Ishikawa (cell line): ENCODE measurements at regions not wholly inside any gene's neighbourhood (a gene's known extent, or its start where the extent isn't known, plus 50 kb on each side); places are given as distances from the start of the nearest gene placed in this dataset.

Source experiments
- CEBPB ChIP-seq: IDR thresholded peaks from 2 replicates; pipeline ENCODE4 v1.6.1; 2012
- CREB1 ChIP-seq: IDR thresholded peaks from 2 replicates; pipeline ENCODE4 v1.6.1; 2012; ENCODE audit warnings: low read depth
- EGR1 ChIP-seq: IDR thresholded peaks from 2 replicates; pipeline ENCODE4 v1.6.1; 2012
- EP300 ChIP-seq: IDR thresholded peaks from 2 replicates; pipeline ENCODE4 v1.6.1; 2012; ENCODE audit warnings: borderline replicate concordance
- FOXM1 ChIP-seq: IDR thresholded peaks from 2 replicates; pipeline ENCODE4 v1.6.1; 2012; ENCODE audit warnings: low read depth, borderline replicate concordance
- NFIC ChIP-seq: IDR thresholded peaks from 2 replicates; pipeline ENCODE4 v1.6.1; 2012
- RAD21 ChIP-seq: IDR thresholded peaks from 2 replicates; pipeline ENCODE4 v1.6.1; 2012; ENCODE audit warnings: low read depth
- TAF1 ChIP-seq: IDR thresholded peaks from 2 replicates; pipeline ENCODE4 v1.6.1; 2012; ENCODE audit warnings: low read depth, mild to moderate bottlenecking
- TCF12 ChIP-seq: IDR thresholded peaks from 2 replicates; pipeline ENCODE4 v1.6.1; 2012; ENCODE audit warnings: low read depth
- TEAD4 ChIP-seq: IDR thresholded peaks from 2 replicates; pipeline ENCODE4 v1.6.1; 2012
- YY1 ChIP-seq: IDR thresholded peaks from 2 replicates; pipeline ENCODE4 v1.6.1; 2012; ENCODE audit warnings: low read depth
- ZBTB7A ChIP-seq: IDR thresholded peaks from 2 replicates; pipeline ENCODE4 v1.6.1; 2012; ENCODE audit warnings: low read depth
- TF ChIP-seq, protein P1 (sequence below): IDR thresholded peaks from 2 replicates; pipeline ENCODE4 v1.6.1; 2012
- TF ChIP-seq, protein P2 (sequence below): IDR thresholded peaks from 2 replicates; pipeline ENCODE4 v1.6.1; 2012
- TF ChIP-seq, protein P3 (sequence below): IDR thresholded peaks from 2 replicates; pipeline ENCODE4 v1.6.1; 2012; ENCODE audit warnings: low read depth, mild to moderate bottlenecking

DNA sequence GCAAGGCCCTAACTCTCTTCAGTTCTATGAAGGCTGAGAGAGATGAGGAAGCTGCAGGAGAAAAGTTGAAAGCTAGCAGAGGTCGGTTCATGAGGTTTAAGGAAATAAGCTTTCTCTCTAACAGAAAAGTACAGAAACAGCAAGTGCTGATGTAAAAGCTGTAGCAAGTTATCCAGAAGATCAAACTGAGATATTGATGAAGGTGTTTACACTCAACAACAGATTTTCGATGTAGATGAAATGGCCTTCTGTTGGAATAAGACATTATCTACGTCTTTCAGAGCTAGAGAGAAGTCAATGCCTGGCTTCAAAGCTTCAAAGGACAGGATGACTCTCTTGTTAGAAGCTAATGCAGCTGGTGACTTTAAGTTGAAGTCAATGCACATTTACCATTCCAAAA, 87.4 kb downstream of the PDCL3 start:
- TF ChIP-seq CREB1 (no peak), YY1 (no peak), CEBPB (no peak), RAD21 (no peak), NFIC (no peak), ZBTB7A (no peak)

DNA sequence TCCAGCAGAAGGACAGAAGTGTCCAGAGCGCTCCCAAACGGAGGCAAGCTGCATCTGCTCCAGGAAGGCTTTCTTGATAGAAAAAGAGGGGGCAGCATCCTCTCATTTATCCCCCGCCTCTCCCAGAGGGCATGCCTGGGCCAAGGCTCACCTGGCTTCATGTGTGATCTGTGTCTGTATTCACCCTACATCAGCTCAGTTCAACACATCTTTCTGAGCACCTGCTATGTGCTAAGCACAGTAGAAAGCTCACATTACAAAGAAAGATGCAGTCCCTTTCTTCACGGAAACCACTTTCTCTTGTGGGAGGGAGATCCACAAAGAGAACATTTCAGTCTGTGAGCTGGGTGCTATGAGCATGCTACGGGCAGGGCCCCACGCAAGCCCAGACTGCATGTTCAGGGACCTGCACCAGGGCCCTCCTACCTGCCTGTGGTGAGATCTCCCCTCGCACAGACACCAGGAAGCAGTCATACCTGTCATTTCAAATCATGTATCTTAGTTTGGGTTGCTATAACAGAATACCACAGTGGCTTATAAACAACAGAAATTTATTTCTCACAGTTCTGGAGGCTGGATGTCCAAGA, 90.7 kb downstream of the PDCL3 start:
- TF ChIP-seq ZBTB7A (no peak), EGR1 (no peak), CREB1 (no peak), TEAD4 (no peak)

DNA sequence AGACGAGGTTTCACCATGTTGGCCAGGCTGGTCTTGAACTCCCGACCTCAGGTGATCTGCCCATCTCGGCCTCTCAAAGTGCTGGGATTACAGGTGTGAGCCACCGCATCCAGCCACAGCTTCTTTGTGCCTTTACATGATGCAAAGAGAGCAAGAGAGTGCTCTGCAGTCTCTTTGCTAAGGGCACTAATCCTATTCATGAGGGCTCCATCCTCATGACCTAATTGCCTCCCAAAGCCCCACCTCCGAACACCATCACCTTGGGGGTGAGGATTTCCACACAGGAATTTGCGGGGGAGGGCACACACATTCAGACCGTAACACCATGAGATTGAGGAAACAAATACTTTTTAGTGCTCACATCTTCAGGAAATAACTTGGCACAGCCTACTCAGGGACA, 91.8 kb downstream of the PDCL3 start:
- TF ChIP-seq TAF1, result no peak
- TF ChIP-seq CEBPB, result no peak
- TF ChIP-seq, protein P1, sequence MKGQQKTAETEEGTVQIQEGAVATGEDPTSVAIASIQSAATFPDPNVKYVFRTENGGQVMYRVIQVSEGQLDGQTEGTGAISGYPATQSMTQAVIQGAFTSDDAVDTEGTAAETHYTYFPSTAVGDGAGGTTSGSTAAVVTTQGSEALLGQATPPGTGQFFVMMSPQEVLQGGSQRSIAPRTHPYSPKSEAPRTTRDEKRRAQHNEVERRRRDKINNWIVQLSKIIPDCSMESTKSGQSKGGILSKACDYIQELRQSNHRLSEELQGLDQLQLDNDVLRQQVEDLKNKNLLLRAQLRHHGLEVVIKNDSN, result no peak
- no peak for TF ChIP-seq YY1
- TF ChIP-seq, protein P2, sequence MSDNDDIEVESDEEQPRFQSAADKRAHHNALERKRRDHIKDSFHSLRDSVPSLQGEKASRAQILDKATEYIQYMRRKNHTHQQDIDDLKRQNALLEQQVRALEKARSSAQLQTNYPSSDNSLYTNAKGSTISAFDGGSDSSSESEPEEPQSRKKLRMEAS, result no peak
- TF ChIP-seq CREB1, result no peak
- no peak for TF ChIP-seq RAD21
- TF ChIP-seq TCF12, result no peak
- TF ChIP-seq FOXM1, result no peak
- TF ChIP-seq, protein P3, sequence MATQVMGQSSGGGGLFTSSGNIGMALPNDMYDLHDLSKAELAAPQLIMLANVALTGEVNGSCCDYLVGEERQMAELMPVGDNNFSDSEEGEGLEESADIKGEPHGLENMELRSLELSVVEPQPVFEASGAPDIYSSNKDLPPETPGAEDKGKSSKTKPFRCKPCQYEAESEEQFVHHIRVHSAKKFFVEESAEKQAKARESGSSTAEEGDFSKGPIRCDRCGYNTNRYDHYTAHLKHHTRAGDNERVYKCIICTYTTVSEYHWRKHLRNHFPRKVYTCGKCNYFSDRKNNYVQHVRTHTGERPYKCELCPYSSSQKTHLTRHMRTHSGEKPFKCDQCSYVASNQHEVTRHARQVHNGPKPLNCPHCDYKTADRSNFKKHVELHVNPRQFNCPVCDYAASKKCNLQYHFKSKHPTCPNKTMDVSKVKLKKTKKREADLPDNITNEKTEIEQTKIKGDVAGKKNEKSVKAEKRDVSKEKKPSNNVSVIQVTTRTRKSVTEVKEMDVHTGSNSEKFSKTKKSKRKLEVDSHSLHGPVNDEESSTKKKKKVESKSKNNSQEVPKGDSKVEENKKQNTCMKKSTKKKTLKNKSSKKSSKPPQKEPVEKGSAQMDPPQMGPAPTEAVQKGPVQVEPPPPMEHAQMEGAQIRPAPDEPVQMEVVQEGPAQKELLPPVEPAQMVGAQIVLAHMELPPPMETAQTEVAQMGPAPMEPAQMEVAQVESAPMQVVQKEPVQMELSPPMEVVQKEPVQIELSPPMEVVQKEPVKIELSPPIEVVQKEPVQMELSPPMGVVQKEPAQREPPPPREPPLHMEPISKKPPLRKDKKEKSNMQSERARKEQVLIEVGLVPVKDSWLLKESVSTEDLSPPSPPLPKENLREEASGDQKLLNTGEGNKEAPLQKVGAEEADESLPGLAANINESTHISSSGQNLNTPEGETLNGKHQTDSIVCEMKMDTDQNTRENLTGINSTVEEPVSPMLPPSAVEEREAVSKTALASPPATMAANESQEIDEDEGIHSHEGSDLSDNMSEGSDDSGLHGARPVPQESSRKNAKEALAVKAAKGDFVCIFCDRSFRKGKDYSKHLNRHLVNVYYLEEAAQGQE, result no peak
- no peak for TF ChIP-seq NFIC
- no peak for TF ChIP-seq ZBTB7A
- TF ChIP-seq EGR1, result no peak
- no peak for TF ChIP-seq EP300
- TF ChIP-seq TEAD4, result no peak

DNA sequence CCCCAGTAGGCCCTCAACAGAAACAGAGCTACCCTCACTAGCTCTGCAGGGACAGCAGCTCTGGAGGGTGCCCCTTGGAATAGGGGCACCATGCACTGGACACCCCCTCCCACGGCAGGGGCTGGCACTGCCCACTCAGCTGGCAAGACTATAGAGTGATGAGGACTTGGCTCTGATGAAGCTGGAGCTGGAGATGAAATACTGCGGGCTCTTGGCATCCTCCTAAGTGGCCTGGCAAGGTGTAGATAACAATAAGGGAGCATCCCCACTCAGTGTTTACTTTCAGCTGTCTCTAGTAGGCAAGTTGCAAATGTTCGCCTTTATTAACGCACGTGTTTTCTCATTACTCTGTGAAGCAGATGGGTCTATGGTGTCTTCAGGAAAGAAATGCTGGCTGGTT, 92.7 kb downstream of the PDCL3 start:
- TF ChIP-seq TAF1 (no peak), RAD21 (no peak), TEAD4 (no peak), TCF12 (no peak), EGR1 (no peak), ZBTB7A (no peak)
- TF ChIP-seq, protein P3, result no peak
- TF ChIP-seq, protein P1, result no peak

DNA sequence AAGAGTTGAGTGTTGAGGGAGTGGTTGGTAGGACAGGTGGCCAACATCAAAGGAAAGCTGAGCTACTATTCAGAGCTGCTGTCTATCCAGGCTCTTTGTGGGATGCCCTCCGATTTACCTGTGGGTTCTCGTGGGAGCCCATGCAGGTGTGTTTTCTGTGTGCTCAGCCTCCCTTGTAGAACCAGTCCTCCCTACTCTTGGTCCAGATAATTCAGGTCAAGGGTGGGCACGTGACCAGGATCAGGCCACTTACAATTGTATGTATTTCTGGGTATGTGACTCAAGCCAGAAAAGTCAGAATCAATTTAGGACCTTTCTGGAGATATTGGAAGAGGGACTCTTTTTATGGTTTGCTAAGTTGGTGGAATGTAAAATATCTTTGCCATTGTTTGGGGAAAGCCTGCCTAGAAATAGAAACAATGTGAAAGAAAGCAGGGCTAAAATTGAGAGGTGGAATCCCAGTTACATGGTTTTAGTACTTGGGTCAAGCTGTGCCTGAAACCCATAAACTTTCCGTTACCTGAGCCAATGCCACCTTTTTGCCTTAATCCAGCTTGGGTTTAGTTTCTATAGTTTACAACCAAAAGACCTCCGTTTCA, 93.2 kb downstream of the PDCL3 start:
- no peak for TF ChIP-seq CREB1
- TF ChIP-seq, protein P3, result no peak
- TF ChIP-seq NFIC, result no peak
- TF ChIP-seq EGR1, result no peak
- TF ChIP-seq TCF12, result no peak; the same call in 1 of the 2 replicates
- TF ChIP-seq TEAD4, result peak; percentile 61
- no peak for TF ChIP-seq YY1
- TF ChIP-seq TAF1, result no peak
- TF ChIP-seq, protein P1, result peak; percentile 91
- peak; percentile 59; the same call in 1 of the 2 replicates for TF ChIP-seq EP300
- no peak for TF ChIP-seq RAD21
- no peak for TF ChIP-seq CEBPB
